NT2/D1 (cell line): ENCODE measurements at regions not wholly inside any gene's neighbourhood (a gene's known extent, or its start where the extent isn't known, plus 50 kb on each side); places are given as distances from the start of the nearest gene placed in this dataset.

ENCODE experiments used
- SUZ12 ChIP-seq: IDR thresholded peaks from 2 replicates; pipeline ENCODE4 v1.6.1; 2011; ENCODE audit not compliant: insufficient read length, insufficient read depth; ENCODE audit errors: extremely low read depth
- ZNF274 ChIP-seq: IDR thresholded peaks from 2 replicates; pipeline ENCODE4 v1.6.1; 2011; ENCODE audit warnings: mild to moderate bottlenecking, low read depth, low read length

- TF ChIP-seq ZNF274, result no peak
- no peak for TF ChIP-seq SUZ12
Measured at GRCh38 chr10:130474591-130474990, 338.4 kb downstream of the GLRX3 start.
